Body of pancreas (tissue), 4 donors: ENCODE measurements at regions not wholly inside any gene's neighbourhood (a gene's known extent, or its start where the extent isn't known, plus 50 kb on each side); places are given as distances from the start of the nearest gene placed in this dataset.

Experiments used
- ATAC-seq: fragments of 150-250 bp; one replicate; pipeline ENCODE4 v1.9.1; 2016
- DNase-seq, 4 donors: peaks; one replicate each; pipeline ENCODE4 v3.0.0-alpha.2; 2019
- H3K27ac ChIP-seq, 4 donors: fragments of 200-600 bp; sonication (generic); 1 replicate in 3 of 4; 2 replicates in 1 of 4; pipeline versions ENCODE4 v1.5.1 to v1.6.1; 2016 to 2019; ENCODE audit warnings: mild to moderate bottlenecking in 1 of 4, mixed read lengths in 1 of 4, moderate library complexity in 1 of 4
- H3K27me3 ChIP-seq, 2 donors: fragments of 200-600 bp; sonication (generic); one replicate each; pipeline ENCODE4 v1.6.0; 2016; ENCODE audit warnings: mild to moderate bottlenecking in 1 of 2
- H3K36me3 ChIP-seq, 2 donors: fragments of 200-600 bp; sonication (generic); replicated peaks in 1 of 2; 2 replicates each; pipeline ENCODE4 v1.5.1; 2016; ENCODE audit warnings: low read depth in 2 of 2; ENCODE audit not compliant: insufficient read depth in 1 of 2
- H3K4me1 ChIP-seq: fragments of 200-600 bp; sonication (generic); one replicate; pipeline ENCODE4 v1.6.0; 2016
- H3K4me3 ChIP-seq, 2 donors: fragments of 200-600 bp; sonication (generic); 1 replicate in 1 of 2; 2 replicates in 1 of 2; pipeline ENCODE4 v1.5.1; 2016 to 2019
- H3K9me3 ChIP-seq, 3 donors: fragments of 200-600 bp; sonication (generic); 1 replicate in 2 of 3; 2 replicates in 1 of 3; pipeline ENCODE4 v1.5.1; 2016
- POLR2A ChIP-seq, 3 donors: fragments of 450-650 bp; IDR thresholded peaks; one replicate each; pipeline ENCODE4 v1.6.1; 2016; ENCODE audit warnings: antibody characterized with exemption in 3 of 3, mild to moderate bottlenecking in 2 of 3
- WGBS, 2 donors: methylation state at CpG; one replicate each; pipeline ENCODE4 v1.1.5; 2017; 5-methylcytosine and 5-hydroxymethylcytosine counted together
- intact Hi-C: fragments of 100-400 bp; cut with DNase I; formaldehyde crosslinking; loops from one replicate; pipeline ENCODE4 v1.15.1; 2023
- TF ChIP-seq, protein P1 (sequence below), 7 experiments: fragments of 450-650 bp in 4 of 7; fragments of 200-600 bp in 3 of 7; sonication (generic) in 3 of 7; IDR thresholded peaks; one replicate each; pipeline ENCODE4 v1.5.1; 2016 to 2019; ENCODE audit warnings: antibody characterized with exemption in 7 of 7

DNA sequence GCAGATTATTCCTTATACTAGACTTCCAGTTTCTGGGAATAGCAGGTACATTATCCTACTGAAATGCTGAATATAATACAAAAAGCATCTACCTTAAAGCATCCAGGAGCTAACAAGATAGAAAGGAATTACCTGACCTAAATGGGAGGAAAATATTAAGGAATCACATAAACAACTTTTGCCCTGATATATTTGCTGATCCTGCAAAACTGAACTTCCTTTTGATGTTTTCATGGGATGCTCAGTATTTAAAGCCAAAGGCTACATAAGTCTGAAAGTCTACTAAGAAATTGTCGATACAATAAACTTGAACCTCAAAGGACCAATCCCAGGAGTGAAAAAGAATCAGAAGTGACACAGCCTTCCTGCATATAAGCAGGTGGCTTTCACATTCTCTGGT, 85.6 kb upstream of the C1orf21 start:
- no peaks in the 10 kb centered on the region for H3K27me3 ChIP-seq
- H3K36me3 ChIP-seq = no peaks in the 10 kb centered on the region
- DNase-seq (no peak), ATAC-seq (no peak)
- WGBS, 2 donors = 79 to 92% methylated on average over 1 of the region's 1 CpG
- H3K4me3 ChIP-seq = no peak overlapping the region
- intact Hi-C loops = no loop called here
- H3K4me1 ChIP-seq = peaks cover 29% of the 10 kb centered on the region
- no peak overlapping the region for H3K27ac ChIP-seq
- H3K9me3 ChIP-seq = peaks cover 0 to 3% (median 0%) of the 10 kb centered on the region in 3 donors
- no peak for TF ChIP-seq POLR2A (IDR thresholded peaks at IDR 0.05)
- TF ChIP-seq, protein P1, sequence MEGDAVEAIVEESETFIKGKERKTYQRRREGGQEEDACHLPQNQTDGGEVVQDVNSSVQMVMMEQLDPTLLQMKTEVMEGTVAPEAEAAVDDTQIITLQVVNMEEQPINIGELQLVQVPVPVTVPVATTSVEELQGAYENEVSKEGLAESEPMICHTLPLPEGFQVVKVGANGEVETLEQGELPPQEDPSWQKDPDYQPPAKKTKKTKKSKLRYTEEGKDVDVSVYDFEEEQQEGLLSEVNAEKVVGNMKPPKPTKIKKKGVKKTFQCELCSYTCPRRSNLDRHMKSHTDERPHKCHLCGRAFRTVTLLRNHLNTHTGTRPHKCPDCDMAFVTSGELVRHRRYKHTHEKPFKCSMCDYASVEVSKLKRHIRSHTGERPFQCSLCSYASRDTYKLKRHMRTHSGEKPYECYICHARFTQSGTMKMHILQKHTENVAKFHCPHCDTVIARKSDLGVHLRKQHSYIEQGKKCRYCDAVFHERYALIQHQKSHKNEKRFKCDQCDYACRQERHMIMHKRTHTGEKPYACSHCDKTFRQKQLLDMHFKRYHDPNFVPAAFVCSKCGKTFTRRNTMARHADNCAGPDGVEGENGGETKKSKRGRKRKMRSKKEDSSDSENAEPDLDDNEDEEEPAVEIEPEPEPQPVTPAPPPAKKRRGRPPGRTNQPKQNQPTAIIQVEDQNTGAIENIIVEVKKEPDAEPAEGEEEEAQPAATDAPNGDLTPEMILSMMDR (IDR thresholded peaks at IDR 0.05) = no peak

DNA sequence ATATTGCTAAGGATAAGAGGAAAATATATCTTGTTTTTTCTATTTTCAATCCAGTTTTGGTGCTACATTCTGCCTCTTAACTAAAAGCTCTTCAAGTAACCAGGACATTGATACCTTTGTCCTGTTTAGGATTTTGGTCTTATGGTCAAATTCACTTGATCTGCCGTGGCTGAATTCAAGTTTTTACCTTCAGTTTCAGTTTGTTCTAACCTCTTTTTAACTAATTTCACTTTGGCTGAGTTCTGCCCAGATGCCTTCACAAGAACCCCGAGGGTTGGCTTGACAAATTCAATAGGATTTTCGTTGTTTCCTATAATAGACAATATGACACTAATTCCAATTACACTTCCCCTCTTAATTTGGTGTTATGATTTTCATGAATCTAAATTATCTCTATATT, 84.5 kb upstream of the C1orf21 start:
- Histone ChIP-seq H3K27me3 (no peaks in the 10 kb centered on the region), H3K9me3 (peaks cover 0 to 3% (median 0%) of the 10 kb centered on the region in 3 donors), H3K36me3 (no peaks in the 10 kb centered on the region), H3K4me3 (no peak overlapping the region), H3K4me1 (peaks cover 18% of the 10 kb centered on the region), H3K27ac (no peak overlapping the region)
- intact Hi-C loops = no loop called here
- WGBS, 2 donors = 91 to 93% methylated on average over 3 of the region's 3 CpGs
- TF ChIP-seq, protein P1 (IDR thresholded peaks at IDR 0.05) = no peak
- TF ChIP-seq POLR2A (IDR thresholded peaks at IDR 0.05) = no peak
- no peak for DNase-seq
- ATAC-seq = no peak

DNA sequence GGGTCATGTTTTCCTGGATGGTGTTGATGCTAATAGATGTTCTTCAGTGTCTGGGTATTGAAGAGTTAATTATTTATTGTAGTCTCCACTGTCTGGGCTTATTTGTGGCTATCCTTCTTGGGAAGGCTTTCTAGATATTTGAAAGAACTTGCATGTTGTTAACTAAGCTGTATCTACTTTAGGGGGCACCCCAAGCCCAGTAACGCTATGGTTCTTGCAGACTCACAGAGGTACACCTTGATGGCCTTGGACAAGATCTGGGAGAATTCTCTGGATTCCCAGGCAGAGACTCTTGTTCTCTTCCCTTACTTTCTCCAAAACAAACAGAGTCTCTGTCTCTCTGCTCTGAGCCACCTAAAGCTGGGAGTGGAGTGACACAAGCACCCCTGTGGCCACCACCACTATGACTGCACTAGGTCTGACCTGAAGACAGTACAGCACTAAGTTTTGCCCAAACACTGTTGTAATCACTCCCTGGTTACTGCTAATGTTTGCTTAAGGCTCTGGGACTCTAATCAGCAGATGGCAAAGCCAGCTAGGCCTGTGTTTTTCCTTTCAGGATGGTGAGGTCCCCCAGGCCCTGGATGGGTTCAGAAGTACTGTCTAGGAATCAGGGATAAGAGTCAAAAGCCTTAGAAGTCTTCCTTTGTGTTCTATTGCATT, 76.5 kb upstream of the C1orf21 start:
- WGBS, 2 donors = 26 to 46% methylated on average over 1 of the region's 1 CpG
- peaks cover 17% of the 10 kb centered on the region for H3K4me1 ChIP-seq
- H3K9me3 ChIP-seq = no peaks in the 10 kb centered on the region
- peak overlapping the region; percentile 8 to 64 (median 48) for H3K27ac ChIP-seq
- H3K4me3 ChIP-seq = no peak overlapping the region
- ATAC-seq (peak; percentile 96), DNase-seq (peak; percentile 35 to 50 (median 42))
- no peaks in the 10 kb centered on the region for H3K36me3 ChIP-seq
- no peaks in the 10 kb centered on the region for H3K27me3 ChIP-seq
- TF ChIP-seq POLR2A (IDR thresholded peaks at IDR 0.05) = no peak
- TF ChIP-seq, protein P1 (IDR thresholded peaks at IDR 0.05) = peak in 4 of 7 experiments; percentile 19 to 42 (median 30)
- intact Hi-C loops = no loop called here

DNA sequence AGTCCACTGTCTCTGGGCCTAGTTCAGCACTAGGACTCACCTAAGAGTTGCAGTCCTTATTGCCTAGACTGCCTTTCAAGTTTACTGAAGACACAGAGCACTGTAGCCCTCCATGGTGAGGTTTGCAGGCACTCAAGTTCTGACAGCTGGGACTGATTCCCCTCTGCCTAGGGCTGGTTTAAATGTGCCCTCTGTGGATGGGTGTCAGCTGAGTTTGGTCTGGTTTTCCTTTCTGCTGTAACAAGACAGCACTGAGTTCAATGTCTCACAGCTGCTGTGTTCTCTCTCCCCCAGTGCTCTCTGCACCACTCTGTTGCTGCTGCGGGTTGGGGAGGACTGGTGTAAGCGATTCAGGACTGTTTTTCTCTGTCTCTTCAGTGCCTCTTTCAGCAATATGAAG, 75.2 kb upstream of the C1orf21 start:
- Histone ChIP-seq H3K36me3 (no peaks in the 10 kb centered on the region), H3K27ac (no peak overlapping the region), H3K9me3 (no peaks in the 10 kb centered on the region), H3K4me3 (no peak overlapping the region), H3K4me1 (peaks cover 17% of the 10 kb centered on the region), H3K27me3 (no peaks in the 10 kb centered on the region)
- intact Hi-C loops = no loop called here
- no peak for TF ChIP-seq POLR2A (IDR thresholded peaks at IDR 0.05)
- TF ChIP-seq, protein P1 (IDR thresholded peaks at IDR 0.05) = no peak
- WGBS, 2 donors = 94 to 96% methylated on average over 2 of the region's 2 CpGs
- ATAC-seq (no peak), DNase-seq (no peak)

DNA sequence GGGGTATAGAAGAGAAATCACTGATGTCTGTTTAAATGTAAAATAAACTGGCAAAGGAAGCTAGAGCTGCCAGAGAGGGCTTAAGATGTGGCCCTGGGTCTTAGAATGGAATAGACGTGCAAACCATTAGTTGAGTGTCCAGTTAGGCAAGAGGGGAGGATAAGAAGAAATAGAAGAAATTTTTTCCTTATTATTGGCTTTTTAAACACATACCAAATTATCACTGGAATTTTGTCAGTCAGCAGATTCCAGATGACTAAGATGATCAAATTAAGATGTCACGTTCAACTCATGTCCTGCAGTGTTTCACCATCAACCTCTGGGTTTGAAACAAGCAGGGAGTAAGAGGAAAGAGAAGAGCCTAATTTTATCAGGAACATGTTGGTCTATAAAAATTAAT, 71.6 kb upstream of the C1orf21 start:
- ATAC-seq (no peak), DNase-seq (no peak)
- no peaks in the 10 kb centered on the region for H3K9me3 ChIP-seq
- no peaks in the 10 kb centered on the region for H3K36me3 ChIP-seq
- no peak overlapping the region for H3K4me3 ChIP-seq
- H3K27me3 ChIP-seq = no peaks in the 10 kb centered on the region
- intact Hi-C loops = no loop called here
- TF ChIP-seq, protein P1 (IDR thresholded peaks at IDR 0.05) = no peak
- TF ChIP-seq POLR2A (IDR thresholded peaks at IDR 0.05) = no peak
- WGBS, 2 donors = 84 to 96% methylated on average over 2 of the region's 2 CpGs
- H3K27ac ChIP-seq = no peak overlapping the region
- H3K4me1 ChIP-seq = peaks cover 7% of the 10 kb centered on the region
